Karpas-422 (cell line): ENCODE measurements at regions not wholly inside any gene's neighbourhood (a gene's known extent, or its start where the extent isn't known, plus 50 kb on each side); places are given as distances from the start of the nearest gene placed in this dataset.

Experiments used
- DNase-seq: peaks from one replicate; pipeline ENCODE4 v3.0.0-alpha.2; 2015
- H2AFZ ChIP-seq: fragments of 200-600 bp; sonication (generic); 2 replicates; pipeline ENCODE4 v1.6.1; 2014; ENCODE audit warnings: antibody characterized with exemption, low read length, mixed read lengths
- H3K27ac ChIP-seq: fragments of 200-600 bp; sonication (generic); 2 replicates; pipeline ENCODE4 v1.5.1; 2014; ENCODE audit warnings: mild to moderate bottlenecking, low read length, moderate library complexity
- H3K27me3 ChIP-seq: fragments of 200-600 bp; sonication (generic); 2 replicates; pipeline ENCODE4 v1.6.1; 2014; ENCODE audit warnings: low read length, mixed read lengths
- H3K36me3 ChIP-seq: fragments of 200-600 bp; sonication (generic); 2 replicates; pipeline ENCODE4 v1.6.1; 2014; ENCODE audit warnings: low read length, mixed read lengths; ENCODE audit not compliant: insufficient read depth
- H3K4me1 ChIP-seq: fragments of 200-600 bp; sonication (generic); 2 replicates; pipeline ENCODE4 v1.6.1; 2014; ENCODE audit warnings: mild to moderate bottlenecking, low read length, mixed read lengths
- H3K4me2 ChIP-seq: fragments of 200-600 bp; sonication (generic); 2 replicates; pipeline ENCODE4 v1.6.1; 2014; ENCODE audit warnings: low read length, low read depth, mild to moderate bottlenecking; ENCODE audit not compliant: poor library complexity, severe bottlenecking
- H3K4me3 ChIP-seq: fragments of 200-600 bp; sonication (generic); 2 replicates; pipeline ENCODE4 v1.5.1; 2014; ENCODE audit warnings: mild to moderate bottlenecking, antibody characterized with exemption, low read length, mixed read lengths
- H3K79me2 ChIP-seq: fragments of 200-600 bp; sonication (generic); 2 replicates; pipeline ENCODE4 v1.6.1; 2014; ENCODE audit warnings: mild to moderate bottlenecking, low read length, mixed read lengths
- H3K9ac ChIP-seq: fragments of 200-600 bp; sonication (generic); 2 replicates; pipeline ENCODE4 v1.6.0; 2014; ENCODE audit warnings: low read length
- H3K9me2 ChIP-seq: fragments of 200-600 bp; sonication (generic), shearing (Covaris generic); replicated peaks from 2 replicates; pipeline ENCODE4 v1.6.0; 2014; ENCODE audit warnings: mild to moderate bottlenecking, low read length, moderate library complexity; ENCODE audit not compliant: insufficient read depth
- H3K9me3 ChIP-seq: fragments of 300-700, 200-600 bp; sonication (generic); 2 replicates; pipeline ENCODE4 v1.6.1; 2014; ENCODE audit warnings: low read length, mixed read lengths
- H4K20me1 ChIP-seq: fragments of 200-600 bp; sonication (generic); 2 replicates; pipeline ENCODE4 v1.6.1; 2014; ENCODE audit warnings: mild to moderate bottlenecking, antibody characterized with exemption, low read length, low read depth; ENCODE audit not compliant: insufficient read depth

GRCh38 chr2:160891353-160891740, 268.9 kb upstream of the TANK start:
- Histone ChIP-seq H3K36me3 (no peaks in the 10 kb centered on the region; the same call in 1 of the 2 replicates), H3K4me3 (no peak overlapping the region), H3K9me3 (no peaks in the 10 kb centered on the region), H3K9ac (no peak overlapping the region), H4K20me1 (no peaks in the 10 kb centered on the region), H3K79me2 (no peaks in the 10 kb centered on the region), H3K27me3 (no peaks in the 10 kb centered on the region), H3K27ac (no peak overlapping the region), H2AFZ (no peak overlapping the region), H3K4me1 (peaks cover 32% of the 10 kb centered on the region), H3K9me2 (no peaks in the 10 kb centered on the region), H3K4me2 (no peak overlapping the region)
- no peak for DNase-seq

GRCh38 chr2:160892204-160892603, 268.0 kb upstream of the TANK start:
- H3K27ac ChIP-seq: no peak overlapping the region
- peak; percentile 54 for DNase-seq
- H3K9ac ChIP-seq: no peak overlapping the region
- H3K9me2 ChIP-seq: no peaks in the 10 kb centered on the region
- no peaks in the 10 kb centered on the region for H4K20me1 ChIP-seq
- H3K36me3 ChIP-seq: no peaks in the 10 kb centered on the region
- H3K4me3 ChIP-seq: no peak overlapping the region
- H3K9me3 ChIP-seq: no peaks in the 10 kb centered on the region
- no peaks in the 10 kb centered on the region for H3K79me2 ChIP-seq
- H3K4me2 ChIP-seq: no peak overlapping the region
- H2AFZ ChIP-seq: no peak overlapping the region
- no peaks in the 10 kb centered on the region for H3K27me3 ChIP-seq
- peaks cover 25% of the 10 kb centered on the region for H3K4me1 ChIP-seq

DNA sequence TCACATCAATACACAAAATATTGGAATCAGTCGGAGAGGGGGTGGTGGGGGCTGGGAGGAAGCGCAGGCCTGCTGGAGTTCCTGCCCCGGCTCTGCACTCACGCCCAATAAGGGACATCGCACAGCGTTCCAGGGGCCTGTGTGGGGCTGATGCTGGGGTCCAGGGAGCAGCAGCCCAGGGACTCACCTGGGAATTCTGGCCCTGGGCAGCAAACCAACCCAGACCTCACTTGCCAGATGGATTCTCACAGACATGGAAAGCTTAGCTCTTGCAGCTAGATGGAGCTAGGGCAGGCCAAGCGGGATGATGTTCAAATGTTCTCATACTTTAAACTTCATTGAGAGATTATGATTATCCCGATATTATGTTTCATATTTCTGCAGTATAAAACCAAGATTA, 266.6 kb upstream of the TANK start:
- H3K36me3 ChIP-seq: no peaks in the 10 kb centered on the region
- H3K9me3 ChIP-seq: no peaks in the 10 kb centered on the region
- DNase-seq: no peak
- H2AFZ ChIP-seq: no peak overlapping the region
- no peak overlapping the region for H3K4me2 ChIP-seq
- H3K27ac ChIP-seq: no peak overlapping the region
- H3K4me3 ChIP-seq: no peak overlapping the region
- H3K9me2 ChIP-seq: no peaks in the 10 kb centered on the region
- no peak overlapping the region for H3K9ac ChIP-seq
- H3K27me3 ChIP-seq: no peaks in the 10 kb centered on the region
- peaks cover 11% of the 10 kb centered on the region for H3K4me1 ChIP-seq
- H4K20me1 ChIP-seq: no peaks in the 10 kb centered on the region
- no peaks in the 10 kb centered on the region for H3K79me2 ChIP-seq

DNA sequence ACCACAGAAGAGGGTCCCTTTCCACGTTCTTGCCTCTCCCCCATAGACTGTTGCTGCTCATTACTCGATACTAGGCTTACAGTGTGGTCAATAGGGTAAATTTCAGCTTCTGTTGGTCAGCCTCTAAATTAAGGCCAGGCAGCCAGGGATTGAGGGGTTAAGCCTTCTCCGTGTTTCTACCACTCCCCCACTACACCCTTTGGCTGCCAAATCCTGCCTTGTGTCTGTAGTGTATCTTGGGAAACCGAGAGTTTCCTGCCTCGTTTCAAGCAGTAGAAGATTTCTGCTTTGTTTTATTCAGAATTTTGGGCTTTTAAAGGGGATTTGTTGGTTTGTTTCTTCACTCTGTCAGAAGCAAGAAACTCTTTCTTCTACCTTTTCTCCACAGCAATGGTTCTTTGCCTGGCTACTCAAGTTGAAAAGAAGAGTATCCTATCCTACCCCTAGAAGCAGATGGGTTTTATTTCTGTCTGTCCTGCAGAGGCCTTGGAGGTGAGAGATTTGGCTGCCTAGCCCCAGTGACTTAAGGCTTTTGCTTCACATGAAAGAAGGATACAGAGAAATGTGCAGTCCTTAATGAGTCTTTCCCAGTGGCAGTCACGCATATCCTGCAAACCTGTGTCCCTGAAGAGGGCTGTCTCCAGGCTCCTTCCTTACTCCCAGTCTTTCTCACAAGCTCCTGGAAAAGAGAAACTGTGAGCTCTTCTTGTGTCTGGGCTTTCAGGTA, 261.5 kb upstream of the TANK start:
- no peak overlapping the region for H3K27ac ChIP-seq
- DNase-seq: no peak
- H3K4me3 ChIP-seq: no peak overlapping the region
- no peak overlapping the region for H3K4me2 ChIP-seq
- no peaks in the 10 kb centered on the region for H3K4me1 ChIP-seq
- H4K20me1 ChIP-seq: no peaks in the 10 kb centered on the region
- H3K79me2 ChIP-seq: no peaks in the 10 kb centered on the region
- no peaks in the 10 kb centered on the region for H3K9me3 ChIP-seq
- H3K36me3 ChIP-seq: no peaks in the 10 kb centered on the region
- H3K9me2 ChIP-seq: no peaks in the 10 kb centered on the region
- no peaks in the 10 kb centered on the region for H3K27me3 ChIP-seq
- peak overlapping the region; percentile 53; the same call in 1 of the 2 replicates for H2AFZ ChIP-seq
- H3K9ac ChIP-seq: no peak overlapping the region

DNA sequence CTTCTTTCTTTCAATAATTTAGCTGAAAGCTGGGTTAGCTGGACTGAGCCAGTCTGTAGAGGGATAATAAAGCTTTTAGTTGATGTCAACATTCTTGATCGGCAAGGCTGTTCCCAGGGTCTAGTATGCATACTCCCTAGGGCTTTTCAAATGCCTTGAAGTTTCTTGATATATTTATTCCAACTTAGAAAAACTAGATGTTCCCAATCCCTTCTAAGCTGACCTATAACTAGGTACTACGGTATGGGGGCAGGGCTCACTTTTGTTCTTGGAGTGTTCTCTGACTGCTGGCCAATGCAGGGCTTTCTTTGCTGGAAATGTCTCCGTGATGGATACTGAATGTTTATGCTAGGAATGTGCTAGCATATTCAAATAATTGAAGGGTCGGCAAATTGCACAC, 258.6 kb upstream of the TANK start:
- no peak overlapping the region for H3K4me3 ChIP-seq
- DNase-seq: no peak
- no peak overlapping the region for H3K27ac ChIP-seq
- H3K4me1 ChIP-seq: no peaks in the 10 kb centered on the region
- H3K9me2 ChIP-seq: no peaks in the 10 kb centered on the region
- no peak overlapping the region for H3K9ac ChIP-seq
- H4K20me1 ChIP-seq: no peaks in the 10 kb centered on the region
- no peaks in the 10 kb centered on the region for H3K36me3 ChIP-seq
- no peaks in the 10 kb centered on the region for H3K79me2 ChIP-seq
- no peak overlapping the region for H3K4me2 ChIP-seq
- no peak overlapping the region for H2AFZ ChIP-seq
- H3K9me3 ChIP-seq: no peaks in the 10 kb centered on the region
- no peaks in the 10 kb centered on the region for H3K27me3 ChIP-seq

DNA sequence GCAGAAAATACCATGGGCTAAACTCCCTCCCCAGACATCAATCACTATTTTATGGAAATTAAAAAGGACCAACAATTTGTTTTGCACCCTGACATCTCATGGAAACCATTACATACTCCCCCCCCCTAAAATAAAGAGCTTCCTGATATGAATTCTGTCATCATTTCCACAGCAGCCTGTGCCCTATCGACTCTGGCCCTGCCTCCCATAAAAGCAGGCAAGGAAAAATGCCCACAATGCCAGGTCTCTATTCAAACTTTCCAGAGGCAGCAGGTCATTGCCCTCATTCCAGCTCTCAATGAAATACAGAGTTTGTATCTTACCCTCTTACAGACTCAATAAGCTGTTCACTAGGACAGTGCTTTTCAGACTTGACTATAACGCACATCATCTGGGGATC, 254.4 kb upstream of the TANK start:
- H3K9ac ChIP-seq: no peak overlapping the region
- no peak overlapping the region for H3K4me3 ChIP-seq
- no peak overlapping the region for H3K4me2 ChIP-seq
- no peak overlapping the region for H3K27ac ChIP-seq
- no peak for DNase-seq
- no peaks in the 10 kb centered on the region for H3K27me3 ChIP-seq
- no peaks in the 10 kb centered on the region for H3K4me1 ChIP-seq
- no peaks in the 10 kb centered on the region for H3K36me3 ChIP-seq
- H3K9me2 ChIP-seq: no peaks in the 10 kb centered on the region
- H3K9me3 ChIP-seq: no peaks in the 10 kb centered on the region
- no peaks in the 10 kb centered on the region for H4K20me1 ChIP-seq
- H2AFZ ChIP-seq: no peak overlapping the region
- no peaks in the 10 kb centered on the region for H3K79me2 ChIP-seq

DNA sequence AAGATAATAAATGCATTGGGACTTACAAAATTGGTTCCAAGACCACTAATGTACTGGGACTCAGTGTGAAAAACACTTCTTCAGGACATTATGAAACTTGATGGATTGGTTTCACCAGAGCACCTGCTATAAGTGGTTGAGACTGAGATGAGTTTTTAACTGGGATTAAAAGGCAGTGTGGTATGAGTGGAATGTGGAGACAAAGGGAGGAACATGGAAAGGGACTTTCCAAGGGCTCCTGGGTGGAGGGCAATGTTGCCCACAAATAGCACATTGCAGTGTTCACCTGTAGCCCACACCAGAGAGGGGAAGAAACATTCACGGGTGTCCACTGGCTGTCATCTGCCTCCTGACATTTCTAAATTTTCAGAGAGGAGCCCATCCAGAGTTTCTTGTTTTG, 253.3 kb upstream of the TANK start:
- Histone ChIP-seq H2AFZ (no peak overlapping the region), H3K4me1 (no peaks in the 10 kb centered on the region), H3K4me3 (no peak overlapping the region), H3K79me2 (no peaks in the 10 kb centered on the region), H3K9me3 (no peaks in the 10 kb centered on the region), H3K27me3 (no peaks in the 10 kb centered on the region), H3K27ac (no peak overlapping the region), H3K4me2 (no peak overlapping the region), H4K20me1 (no peaks in the 10 kb centered on the region), H3K9me2 (no peaks in the 10 kb centered on the region), H3K9ac (no peak overlapping the region), H3K36me3 (no peaks in the 10 kb centered on the region)
- DNase-seq: no peak

DNA sequence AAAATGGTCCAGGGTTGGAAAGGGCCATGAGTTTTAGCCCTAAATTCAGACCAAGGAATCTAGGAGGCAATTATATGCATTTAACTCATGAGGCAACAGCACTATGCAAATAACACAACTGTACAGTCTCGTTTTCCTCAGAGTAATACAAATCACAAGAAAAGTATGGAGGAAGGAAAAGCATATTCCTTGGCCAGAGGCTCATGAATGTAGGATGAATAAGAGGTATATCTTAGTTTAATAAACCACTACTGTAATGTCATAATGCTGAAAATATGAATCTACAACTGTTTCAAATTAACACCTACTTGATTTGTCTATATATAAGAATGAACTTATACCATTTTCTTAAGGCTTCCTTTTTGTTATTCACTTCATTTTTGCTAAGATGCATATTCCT, 252.5 kb upstream of the TANK start:
- Histone ChIP-seq H4K20me1 (no peaks in the 10 kb centered on the region), H2AFZ (no peak overlapping the region), H3K9me3 (no peaks in the 10 kb centered on the region), H3K9ac (no peak overlapping the region), H3K27ac (no peak overlapping the region), H3K27me3 (no peaks in the 10 kb centered on the region), H3K4me2 (no peak overlapping the region), H3K79me2 (no peaks in the 10 kb centered on the region), H3K4me3 (no peak overlapping the region), H3K9me2 (no peaks in the 10 kb centered on the region), H3K4me1 (no peaks in the 10 kb centered on the region), H3K36me3 (no peaks in the 10 kb centered on the region)
- DNase-seq: no peak
